ENCODE measurements at regions not wholly inside any gene's neighbourhood (a gene's known extent, or its start where the extent isn't known, plus 50 kb on each side); places are given as distances from the start of the nearest gene placed in this dataset.
"Not testable (repeated sequence)": the region's sequence is repeated elsewhere in the genome, so short reads cannot be mapped to it uniquely, and the experiment has no call there.

- not testable (repeated sequence) for DNase-seq
Measured at GRCh38 chr4:8965896-8966295, 94.3 kb upstream of the HMX1 start.

GRCh38 chr4:8964201-8964788 is 92.7 kb upstream of the HMX1 start:
- DNase-seq = not testable (repeated sequence)

DNA sequence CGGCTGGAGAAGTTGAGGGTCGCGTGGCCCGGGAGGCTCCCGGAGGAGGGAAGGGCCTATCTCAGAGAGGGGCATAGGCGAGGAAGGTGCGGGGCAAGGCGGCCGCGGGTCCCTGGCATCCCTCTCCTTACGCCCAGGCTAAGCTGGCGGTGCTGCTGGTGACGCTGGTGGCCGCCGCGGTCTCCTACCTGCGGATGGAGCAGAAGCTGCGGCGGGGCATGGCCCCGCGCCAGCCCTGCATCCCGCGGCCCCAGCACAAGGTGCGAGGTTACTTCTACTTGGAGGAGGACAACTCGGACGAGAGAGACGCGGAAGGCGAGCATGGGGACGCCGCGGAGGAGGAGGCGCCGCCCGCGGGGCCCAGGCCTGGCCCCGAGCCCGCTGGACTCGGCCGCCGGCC is 91.9 kb upstream of the HMX1 start:
- DNase-seq = not testable (repeated sequence)

- DNase-seq = peak; percentile 73
Measured at GRCh38 chr4:8961343-8961742, 89.7 kb upstream of the HMX1 start.

GRCh38 chr4:8959471-8959870 is 87.8 kb upstream of the HMX1 start:
- DNase-seq = not testable (repeated sequence)

DNA sequence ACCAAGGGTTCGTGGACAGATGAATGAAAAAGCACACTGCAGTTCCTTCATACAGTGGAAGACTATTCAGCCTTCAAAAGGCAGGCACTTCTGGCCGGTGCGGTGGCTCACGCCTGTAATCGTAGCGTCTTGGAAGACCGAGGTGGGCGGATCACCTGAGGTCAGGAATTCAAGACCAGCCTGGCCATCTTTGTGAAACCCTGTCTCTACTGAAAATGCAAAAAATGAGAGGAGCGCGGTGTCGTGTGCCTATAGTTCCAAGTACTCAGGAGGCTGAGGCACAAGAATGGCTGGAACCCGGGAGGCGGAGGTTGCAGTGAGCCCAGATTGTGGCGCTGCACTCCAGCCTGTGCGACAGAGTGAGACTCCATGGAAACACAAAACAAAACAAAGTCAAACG is 82.4 kb upstream of the HMX1 start:
- not testable (repeated sequence) for DNase-seq

DNA sequence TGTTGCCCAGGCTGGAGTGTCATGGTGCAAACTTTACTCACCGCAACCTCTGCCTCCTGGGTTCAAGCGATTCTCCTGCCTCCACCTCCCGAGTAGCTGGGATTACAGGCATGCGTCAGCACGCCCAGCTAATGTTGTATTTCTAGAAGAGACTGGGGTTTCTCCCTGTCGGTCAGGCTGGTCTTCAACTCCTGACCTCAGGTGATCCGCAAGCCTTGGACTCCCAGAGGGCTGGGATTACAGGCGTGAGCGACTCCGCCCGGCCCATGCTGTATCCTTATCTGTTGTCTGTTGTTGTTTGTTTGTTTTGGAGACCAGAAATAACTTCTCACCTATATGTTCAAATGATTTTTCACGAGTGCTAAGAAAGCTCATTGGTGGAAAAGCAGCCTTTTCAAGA is 81.2 kb upstream of the HMX1 start:
- DNase-seq = not testable (repeated sequence)

DNA sequence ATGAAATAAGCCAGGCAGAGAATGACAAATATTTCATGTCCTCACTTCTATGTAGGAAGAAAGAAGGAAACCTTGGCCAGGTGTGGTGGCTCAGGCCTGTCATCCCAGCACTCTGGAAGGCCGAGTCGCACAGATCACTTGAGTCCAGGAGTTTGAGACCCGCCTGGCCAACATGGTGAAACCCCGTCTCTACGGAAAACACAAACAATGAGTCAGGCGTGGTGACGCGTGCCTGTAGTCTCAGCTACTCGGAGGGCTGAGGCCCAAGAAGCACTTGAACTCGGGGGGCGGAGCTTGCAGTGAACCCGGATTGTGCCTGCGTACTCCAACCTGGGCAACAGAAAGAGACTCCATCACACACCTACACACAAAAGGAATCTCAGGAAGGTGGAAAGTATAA is 80.5 kb upstream of the HMX1 start:
- peak; percentile 4 for DNase-seq

DNA sequence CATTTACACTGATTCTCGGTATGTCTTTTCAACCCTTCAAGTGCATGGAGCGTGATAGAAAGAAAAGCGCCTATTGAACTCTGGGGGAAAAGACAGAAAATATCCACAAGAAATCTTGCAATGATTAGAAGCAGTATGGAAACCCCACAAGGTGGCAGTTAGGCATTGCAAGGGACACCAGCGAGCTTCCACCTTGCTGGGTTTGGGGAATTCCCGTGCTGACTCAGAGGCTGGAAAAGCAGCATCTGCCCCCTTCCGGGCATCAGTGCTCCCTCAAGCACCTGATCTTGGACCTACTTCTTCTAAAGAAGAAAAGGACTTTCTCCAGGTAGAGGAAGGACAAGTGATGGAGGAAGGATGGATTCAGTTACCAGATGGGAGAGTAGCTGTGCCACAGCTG is 73.9 kb upstream of the HMX1 start:
- DNase-seq = not testable (repeated sequence)

DNA sequence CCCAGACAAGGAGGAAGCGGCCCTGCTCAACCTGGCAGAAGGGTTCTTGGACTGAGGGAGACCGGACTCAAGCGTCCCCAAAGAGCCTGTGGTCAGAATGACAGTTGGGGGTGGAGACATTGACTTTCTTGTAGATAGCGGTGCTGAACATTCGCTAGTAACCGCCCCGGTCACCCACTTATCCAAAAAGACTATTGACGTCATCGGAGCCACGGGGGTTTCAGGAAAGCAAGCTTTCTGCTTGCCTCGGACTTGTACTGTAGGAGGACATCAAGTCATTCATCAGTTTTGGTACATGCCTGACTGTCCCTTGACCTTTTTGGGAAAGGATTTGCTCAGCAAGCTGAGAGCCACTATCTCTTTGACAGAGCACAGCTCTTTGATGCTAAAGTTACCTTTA is 71.7 kb upstream of the HMX1 start:
- not testable (repeated sequence) for DNase-seq

- not testable (repeated sequence) for DNase-seq
Measured at GRCh38 chr4:8942088-8942487, 70.4 kb upstream of the HMX1 start.

- DNase-seq = peak; percentile 9
Measured at GRCh38 chr4:8941492-8941805, 69.8 kb upstream of the HMX1 start.

DNA sequence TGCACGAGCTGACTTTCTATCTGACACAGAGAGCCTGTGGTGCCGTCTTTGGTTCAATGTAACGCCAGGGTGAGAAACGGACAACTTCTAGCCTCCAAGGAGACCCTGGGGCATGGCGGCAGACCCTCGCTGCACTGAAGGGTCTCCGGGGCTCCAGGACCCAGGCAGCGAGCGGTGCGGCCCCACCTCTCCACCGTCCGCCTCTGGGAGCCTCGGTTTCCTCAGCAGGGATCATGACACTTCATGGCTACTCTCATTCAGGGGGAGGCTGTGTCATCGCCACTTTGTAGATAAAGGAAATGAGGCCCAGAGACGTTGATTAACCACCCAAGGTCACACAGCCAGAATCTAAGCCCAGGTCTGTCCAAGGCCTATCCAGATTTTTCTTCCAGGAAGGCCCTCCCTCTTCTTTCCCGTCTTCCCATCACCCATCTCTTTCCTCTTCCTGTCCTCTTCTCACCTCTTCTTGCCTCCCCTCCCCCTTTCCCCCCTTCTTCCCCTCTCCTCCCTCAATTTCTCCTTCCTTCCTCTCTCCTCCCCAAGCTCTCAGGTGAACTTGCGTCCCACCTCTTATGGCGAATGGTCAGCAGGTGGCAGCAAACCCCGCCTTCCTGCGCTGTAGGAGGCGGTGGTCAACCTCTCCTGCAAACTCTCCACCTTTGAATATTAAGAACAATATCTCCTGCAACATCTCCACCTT is 69.3 kb upstream of the HMX1 start:
- DNase-seq = no peak

GRCh38 chr4:8939840-8940742 is 68.5 kb upstream of the HMX1 start:
- no peak for DNase-seq

DNA sequence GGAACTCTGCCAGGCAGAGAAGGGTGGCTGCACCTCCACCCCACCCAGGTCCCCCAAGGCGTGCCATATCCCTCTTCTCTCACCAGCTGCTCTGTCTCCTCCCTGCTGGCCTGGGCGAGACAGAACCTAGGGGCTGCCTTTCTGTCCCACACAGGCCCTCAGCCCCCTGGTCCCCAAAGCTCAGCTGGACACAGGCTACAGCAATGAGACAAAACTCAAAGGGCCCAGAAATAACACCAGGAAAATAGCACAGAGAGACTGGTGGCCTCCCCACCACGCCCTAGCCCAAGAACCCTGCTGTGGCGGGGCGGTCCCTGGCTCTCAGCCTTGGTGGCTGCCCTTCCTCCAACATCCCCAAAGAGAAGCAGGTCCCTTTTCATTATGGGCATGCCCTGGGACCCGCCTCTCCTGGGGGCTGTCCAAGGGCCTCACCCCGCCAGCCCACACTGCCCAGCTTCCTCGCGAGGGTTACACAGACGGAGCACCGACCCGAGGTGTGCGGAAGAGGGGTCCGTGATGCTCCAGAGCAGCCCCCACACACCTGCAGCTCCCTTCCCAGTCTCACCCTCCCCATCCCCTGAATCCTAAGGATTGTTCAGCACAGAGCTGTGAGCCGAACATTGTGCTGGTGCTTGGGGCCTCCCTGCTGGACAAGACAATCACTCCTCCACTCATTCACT is 67.7 kb upstream of the HMX1 start:
- DNase-seq = no peak

DNA sequence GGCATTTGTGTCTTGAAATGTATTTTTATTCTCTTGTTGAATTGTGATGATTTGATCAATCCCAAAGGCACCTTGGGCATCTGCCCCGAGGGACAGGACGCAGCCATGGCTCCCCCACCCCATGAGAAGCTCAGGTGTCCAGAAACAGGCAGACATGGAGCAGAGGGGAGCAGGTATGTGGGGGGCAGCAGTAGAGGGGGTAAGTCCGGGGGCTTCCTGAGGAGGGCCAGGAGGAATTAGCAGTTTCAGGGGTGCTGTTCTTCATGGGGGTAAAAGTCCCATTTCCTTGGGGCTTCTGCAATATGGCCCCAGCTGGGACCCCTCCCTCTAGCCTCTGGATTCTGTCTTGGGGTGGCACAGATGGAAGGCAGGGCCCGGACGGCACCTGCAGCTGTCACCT is 67.0 kb upstream of the HMX1 start:
- DNase-seq = no peak

DNA sequence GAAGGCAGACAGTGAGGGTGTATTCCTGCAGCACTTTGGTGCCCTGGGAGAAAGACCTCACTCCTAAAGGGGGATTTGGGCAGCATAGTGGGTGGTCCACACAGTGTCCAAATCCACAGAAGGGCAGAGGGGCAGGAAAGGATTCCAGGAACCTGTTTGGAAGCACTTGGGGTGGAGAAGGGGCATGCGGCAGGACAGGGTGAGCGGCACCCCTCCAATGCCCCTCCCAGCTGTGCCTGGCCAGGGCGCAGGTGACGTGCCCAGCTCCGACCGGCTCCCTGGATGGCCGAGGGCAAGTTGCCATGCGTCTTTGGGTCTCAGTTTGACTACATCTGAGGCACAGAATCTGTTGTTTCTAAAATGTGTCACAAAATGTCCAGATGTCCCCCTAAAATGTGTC is 66.5 kb upstream of the HMX1 start:
- DNase-seq = no peak

DNA sequence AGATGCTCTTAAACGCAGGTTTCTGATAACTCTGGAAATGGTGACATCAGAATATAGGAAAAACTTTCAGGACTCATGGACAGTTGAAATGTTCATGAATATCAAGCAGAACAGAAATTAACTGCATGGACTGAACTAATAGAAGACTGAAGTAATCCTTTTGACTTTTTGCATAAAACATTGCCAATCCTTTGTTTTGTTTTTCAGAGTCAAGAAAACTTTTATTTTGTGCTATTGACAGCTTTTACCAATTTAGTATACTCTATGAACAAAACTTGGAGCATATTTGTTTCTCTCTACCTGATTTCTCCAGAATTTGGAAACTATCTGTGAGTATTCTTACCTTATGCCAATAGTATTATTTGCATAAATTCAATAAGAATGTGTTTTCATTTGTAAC is 61.2 kb upstream of the HMX1 start:
- DNase-seq = no peak

DNA sequence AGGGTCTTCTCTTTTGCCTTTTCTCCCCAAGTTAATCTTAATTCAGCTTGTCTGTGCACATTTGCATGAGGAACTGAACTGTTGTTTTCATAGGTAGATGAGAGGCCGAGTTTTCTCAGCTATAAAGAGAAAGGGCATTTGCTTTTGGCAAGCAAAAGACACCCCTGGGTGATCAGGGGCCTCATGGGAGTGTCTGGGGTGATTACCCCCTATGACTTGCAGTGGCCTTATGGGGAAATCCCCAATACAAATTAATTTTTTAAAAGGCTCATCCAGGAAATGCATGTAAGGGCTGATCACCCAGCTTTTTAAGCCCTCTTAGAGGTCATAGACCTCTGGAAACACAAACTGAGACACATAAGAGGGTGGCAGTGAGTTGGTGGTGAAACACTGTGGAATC is 56.4 kb upstream of the HMX1 start:
- DNase-seq = peak; percentile 11

GRCh38 chr4:8922481-8922880 is 50.8 kb upstream of the HMX1 start:
- peak; percentile 26 for DNase-seq

GRCh38 chr4:8921465-8921864 is 49.8 kb upstream of the HMX1 start:
- no peak for DNase-seq
